ENCODE measurements at regions not wholly inside any gene's neighbourhood (a gene's known extent, or its start where the extent isn't known, plus 50 kb on each side); places are given as distances from the start of the nearest gene placed in this dataset.
A peak's percentile ranks its signal among the peaks of the same experiment; 100 is the strongest.

DNA sequence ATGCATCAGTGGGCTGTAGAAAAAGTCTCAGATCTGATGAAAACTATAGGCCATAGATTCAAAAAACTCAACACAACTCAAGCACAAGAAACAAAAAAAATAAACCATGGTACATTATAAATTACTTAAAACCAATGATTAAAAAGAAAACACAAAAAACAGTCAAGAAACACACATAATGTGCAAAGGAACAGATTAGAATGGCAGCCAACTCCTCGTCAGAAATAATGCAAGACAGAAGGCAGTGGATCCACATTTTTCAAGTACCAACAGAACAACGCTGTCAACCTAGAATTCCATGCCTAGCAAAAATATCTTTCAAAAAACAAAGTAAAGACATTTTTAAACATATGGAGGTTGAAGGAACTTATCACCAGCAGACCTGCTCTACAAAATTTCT lies 69.7 kb downstream of the PSMB1 start:
- no peak for DNase-seq (ENCODE audit: low read depth)

DNA sequence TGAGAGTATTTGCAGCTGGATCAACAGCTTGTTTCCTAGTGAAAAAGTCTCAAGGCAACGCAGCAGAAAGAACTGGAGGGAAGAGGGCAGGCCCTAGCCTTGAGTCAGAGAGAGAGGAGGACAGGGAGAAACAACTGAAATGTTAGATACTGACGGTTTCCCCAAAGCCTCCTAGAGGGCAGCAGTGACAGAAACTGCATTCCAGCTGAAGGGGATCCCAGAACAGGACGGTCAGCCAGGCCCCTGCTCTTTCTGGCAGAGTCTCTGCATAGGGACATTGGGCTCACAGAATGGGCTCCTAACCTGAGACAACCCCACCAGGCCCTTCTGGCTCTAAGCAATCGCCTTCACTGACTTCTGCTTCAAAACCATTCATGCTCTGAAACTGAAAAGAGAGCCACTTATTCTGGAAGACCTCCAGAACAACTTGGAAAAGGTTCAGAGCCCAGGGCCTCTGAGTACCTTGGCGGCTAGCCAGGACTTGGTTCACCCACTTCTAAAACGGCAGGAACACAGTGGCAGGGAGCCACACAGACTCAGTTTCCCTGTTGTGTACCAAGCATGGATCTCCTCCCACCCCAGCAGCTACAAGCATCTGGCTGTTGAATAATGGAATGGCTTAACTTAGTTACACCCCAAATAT lies 72.9 kb downstream of the PSMB1 start:
- no peak for DNase-seq (ENCODE audit: low read depth)

DNA sequence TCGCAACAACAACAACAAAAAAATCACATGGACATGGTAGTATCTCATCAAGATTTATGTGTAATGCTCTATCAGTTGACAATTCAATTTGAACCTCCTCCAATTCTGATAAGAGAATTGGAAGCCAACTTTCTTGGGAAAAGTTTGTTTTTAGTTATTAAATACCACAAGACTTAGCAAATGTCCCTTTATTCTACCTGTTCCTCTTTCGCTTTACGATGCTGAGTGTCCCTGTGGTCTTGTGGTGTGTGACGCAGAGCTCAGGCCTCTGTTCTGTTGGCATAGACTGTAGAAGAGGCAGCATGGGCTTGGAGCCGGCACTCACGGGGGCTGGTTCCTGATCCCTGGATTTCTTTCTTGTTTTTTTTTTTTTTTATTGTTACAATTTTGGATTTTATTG lies 76.7 kb downstream of the PSMB1 start:
- no peak for DNase-seq (ENCODE audit: low read depth)

DNA sequence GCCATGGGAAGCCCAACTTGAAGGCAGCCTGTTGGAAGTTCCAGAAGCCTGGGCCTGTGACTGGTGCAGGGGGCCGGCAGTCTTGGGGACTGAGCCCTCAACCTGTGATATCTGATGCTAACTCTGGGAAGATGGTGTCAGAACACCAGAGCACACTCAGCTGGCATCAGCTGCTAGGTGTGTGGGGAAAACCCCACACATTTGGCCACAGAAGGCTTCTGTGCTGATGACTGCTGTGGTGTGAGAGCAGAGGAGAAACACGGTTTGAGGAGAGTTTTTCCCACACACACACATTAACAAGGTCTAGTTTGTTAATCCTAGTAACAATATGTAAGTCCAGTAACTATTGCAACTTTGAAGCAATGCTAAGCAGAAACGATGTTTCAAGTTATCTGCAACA lies 78.0 kb downstream of the PSMB1 start:
- DNase-seq (ENCODE audit: low read depth) = no peak

DNA sequence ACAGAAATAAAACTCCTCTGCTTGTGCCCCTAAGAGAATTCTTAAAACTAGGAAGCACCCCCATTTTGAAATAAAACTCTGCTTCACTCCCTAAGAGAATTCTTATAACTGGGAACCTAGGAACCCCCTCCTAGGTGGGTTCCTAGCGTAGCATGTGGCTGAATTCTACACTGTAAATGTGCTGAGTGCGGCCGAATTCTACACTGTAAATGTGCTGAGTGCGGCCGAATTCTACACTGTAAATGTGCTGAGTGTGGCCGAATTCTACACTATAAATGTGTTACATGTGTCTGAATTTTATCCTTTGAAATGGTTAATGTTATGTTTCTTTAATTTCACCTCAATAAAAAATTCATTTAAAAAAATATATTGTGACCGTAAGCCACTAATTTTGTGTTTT lies 79.3 kb downstream of the PSMB1 start:
- DNase-seq (ENCODE audit: low read depth) = no peak

DNA sequence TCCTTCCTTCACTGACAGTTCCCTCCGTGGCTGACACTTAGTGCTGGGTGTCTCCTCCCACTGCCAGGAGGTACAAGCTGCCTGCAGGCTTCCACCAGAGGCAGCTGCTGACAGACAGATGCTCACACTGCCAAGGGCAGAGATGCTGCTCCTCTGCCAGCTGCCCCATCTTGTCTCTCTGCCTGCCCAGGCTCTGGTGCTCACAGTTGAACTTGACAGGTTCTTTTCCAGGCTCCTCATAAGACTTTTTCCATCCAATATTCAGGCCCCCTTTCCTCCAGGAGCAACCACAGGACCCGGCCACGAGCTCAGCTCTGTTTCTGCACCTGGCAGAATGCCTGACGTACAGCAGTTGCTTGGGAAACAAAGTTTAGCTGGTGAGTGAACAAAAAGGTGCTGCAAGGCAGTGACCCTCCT lies 79.8 kb downstream of the PSMB1 start:
- DNase-seq (ENCODE audit: low read depth) = no peak

DNA sequence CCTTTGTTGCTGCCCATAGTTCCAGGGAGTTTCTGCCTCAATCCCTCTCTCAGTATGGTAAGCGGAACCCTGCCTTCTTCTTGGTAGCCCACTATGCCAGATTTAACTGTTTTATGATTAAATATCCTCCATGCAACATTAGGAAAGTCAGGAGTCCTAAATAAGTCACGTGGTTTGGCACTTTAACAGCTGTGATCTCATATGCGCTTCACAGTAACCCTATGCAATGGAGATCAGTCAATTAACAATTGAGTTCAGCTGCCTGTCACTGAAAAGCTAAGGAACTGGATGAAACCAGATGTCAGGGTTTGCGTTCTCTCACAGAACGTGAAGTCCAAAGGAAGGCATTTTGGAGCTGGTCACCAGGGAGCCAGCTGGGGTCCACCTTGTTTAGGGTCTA lies 81.6 kb downstream of the PSMB1 start:
- no peak for DNase-seq (ENCODE audit: low read depth)

DNA sequence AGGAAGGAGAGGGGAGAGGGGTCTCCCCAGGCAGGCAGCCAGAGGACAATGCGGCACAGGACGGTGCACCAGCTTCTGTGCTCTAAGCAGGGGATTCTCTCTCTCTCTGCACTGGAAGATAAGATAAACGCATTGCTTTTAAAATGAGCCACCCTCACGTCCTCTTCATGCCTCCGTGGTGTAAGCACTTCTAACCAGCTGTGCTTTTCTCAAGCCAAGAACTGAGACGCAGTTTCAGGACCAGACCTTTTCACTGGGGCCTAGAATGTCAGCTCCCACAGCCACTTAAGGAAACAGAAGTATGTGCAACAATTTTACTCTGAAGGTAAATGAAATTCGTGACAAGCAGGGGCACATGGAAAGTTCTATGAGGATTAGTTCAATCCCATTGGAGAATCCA lies 82.4 kb downstream of the PSMB1 start:
- no peak for DNase-seq (ENCODE audit: low read depth)

DNA sequence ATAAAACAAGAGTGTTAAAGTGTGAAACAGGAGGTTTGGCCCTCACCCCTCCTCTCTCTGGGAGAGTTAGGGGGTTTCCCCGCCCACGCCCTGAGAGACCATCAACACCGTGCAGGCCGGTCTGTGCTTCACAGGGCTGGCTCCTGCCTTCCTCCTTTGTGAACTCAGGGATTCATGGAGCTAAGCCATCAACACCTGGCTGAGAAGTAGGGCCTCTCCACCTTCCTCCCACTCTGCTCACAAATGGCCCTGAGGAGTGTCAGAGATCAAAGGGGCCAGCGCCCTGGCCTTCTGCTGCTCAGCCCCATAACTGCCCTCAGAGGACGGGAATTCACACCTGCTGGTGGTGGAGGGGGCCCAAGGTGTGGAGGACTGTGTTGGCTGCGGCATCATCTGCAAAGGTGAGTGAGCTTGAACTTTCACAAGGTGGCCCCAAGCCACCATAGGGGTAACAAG lies 88.6 kb downstream of the PSMB1 start:
- no peak for DNase-seq (ENCODE audit: low read depth)

DNA sequence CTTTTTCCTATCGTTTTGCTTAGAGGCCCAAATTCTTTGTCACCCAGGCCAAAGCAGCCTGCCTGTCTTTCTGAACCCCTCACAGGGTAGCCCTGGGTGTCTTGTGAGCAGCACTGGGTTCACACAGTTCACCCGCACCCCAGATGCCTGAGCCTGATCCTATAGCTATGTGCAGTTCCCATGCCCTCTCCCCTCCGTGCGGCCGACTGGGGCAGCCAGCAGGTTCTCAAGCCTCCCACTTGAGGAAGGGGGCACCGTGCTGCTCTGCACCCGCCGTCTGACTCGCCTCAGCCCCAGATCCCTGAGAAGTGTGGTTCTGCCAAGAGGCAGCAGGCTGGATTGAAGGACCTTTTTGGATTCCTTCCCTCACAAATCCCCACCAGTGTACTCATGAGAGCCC lies 89.0 kb downstream of the PSMB1 start:
- DNase-seq (ENCODE audit: low read depth) = no peak

DNA sequence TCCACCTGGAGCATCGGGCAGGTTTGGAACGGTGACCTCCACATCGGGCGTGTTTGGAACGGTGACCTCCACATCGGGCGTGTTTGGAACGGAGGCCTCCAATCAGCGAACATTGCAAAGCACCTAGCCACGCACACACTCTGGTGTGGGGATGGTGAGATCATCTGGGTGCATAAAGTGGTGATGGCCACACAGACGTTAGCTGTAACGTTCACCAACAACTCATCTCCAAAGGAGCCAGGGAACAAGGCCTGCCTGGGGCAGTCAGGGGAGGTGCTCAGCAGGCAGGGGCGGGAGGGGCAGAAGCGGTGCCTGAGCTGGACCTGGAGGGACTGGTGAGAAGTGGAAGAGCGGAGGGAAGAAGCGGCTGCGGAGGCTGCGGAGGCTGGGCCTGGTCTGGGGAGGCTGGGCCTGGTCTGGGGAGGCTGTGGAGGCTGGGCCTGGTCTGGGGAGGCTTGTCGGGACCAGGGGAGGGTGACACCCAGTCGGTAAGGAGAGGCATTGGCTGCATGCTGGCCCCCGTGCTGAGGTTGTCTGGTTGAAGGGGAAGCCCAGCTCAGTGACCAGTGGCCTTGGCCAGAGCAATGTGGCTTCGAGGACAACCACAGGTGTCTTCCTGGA lies 89.9 kb downstream of the PSMB1 start:
- DNase-seq (ENCODE audit: low read depth) = no peak

DNA sequence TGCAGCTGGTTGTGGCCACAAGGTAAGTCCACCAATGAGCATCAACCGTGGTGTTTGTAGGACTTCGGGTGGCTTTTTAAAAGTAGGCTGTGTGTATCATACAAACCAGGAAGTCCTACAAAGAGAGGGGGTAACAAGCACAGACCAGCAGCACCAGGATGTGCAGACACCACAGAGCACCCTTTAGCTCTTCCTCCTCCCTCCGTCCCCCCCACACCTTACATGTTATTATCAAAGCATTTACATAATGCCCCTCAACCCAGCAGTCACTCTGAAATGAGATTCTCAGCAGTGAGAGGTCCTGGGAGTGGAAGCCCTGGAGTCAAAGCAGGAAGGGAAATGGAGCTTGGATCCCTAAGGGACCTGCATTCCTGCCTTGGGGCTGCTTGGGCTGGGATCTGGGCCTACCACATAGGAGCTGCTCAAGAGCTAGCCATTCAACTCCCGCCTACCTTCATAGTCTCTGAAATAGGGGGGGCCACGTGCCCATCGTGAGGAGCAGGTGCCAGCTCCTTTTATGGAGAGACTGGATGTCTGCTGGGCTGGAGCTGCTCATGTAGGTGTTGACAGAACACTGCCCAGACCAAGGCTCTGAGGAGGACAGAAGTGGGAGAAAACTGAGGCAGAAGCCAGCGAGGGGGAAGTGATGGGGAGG lies 90.6 kb downstream of the PSMB1 start:
- no peak for DNase-seq (ENCODE audit: low read depth)

DNA sequence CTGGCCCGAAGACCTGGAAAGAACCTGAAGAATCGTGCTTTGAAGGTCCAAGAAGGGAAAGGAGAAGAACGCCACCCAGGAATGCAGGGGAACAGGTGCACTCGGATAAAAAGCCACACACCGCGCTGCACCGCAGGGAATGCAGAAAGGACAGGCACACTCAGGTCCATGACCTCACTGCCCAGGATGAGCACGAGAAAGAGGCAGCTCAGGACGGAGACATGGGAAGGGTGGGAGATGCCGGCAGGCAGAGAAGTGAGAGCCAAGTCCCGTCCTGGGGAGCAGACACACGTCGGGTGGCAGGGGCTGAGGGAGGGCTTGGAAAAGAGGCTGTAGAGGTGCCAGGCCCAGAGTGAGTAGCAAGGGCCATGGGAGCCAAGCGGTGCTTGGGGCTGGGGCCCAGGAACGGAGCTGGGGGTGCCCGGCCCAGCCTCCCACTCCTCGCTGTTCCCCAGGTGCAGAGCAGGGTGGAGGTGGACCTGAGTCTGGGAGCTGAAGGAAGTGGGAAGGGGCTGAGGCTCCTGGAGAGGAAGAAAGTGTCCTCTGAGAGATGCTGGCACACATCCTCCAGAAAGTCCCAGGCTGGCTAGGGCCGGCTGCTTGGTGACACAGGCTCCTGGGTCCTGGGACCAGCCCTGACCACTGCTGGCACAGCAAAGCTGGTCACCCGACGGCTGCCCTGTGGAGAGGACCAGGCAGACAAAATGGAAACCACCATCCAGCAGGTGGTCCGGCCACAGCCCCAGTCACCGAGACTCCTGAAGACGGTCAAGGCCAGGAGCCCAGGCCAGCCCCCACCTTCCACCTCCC lies 91.3 kb downstream of the PSMB1 start:
- no peak for DNase-seq (ENCODE audit: low read depth)

DNA sequence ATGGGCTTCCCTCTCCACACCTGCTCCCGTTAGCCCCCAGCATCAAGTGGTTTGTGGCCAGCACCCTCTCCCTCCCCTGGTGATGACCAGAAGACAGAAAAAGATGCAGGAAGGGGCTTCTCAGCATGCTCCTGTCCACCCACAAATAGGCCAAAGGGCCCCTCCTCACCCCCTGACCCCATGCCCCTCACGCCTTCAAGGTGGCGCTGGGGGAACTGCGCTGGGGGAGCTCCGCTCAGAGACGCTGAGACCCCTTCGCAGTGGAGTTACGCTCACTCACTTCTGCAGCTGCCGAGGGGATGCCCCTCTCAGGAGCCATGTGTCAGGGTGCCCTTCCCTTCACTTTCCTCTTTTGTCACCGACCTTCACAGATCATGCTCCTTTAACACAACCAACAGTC lies 92.0 kb downstream of the PSMB1 start:
- DNase-seq (ENCODE audit: low read depth) = no peak

DNA sequence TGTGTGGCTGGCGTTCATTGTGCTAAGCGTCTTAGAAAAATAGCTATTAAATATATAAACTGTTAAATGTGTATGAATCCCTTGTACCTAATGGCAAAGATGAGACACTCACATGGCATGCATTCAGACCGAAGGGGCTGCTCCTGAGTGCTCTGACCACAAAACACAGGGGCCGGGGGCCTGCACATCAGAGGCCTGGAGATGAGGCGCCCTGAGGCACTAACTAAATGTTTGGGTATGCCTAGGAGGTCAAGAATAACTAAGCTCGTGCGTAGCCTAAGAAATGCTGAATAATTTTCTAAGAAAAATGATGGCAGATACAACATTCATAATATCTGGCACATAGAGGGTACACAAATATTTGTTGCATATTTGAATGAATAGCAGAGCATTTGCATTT lies 92.5 kb downstream of the PSMB1 start:
- DNase-seq (ENCODE audit: low read depth) = no peak

DNA sequence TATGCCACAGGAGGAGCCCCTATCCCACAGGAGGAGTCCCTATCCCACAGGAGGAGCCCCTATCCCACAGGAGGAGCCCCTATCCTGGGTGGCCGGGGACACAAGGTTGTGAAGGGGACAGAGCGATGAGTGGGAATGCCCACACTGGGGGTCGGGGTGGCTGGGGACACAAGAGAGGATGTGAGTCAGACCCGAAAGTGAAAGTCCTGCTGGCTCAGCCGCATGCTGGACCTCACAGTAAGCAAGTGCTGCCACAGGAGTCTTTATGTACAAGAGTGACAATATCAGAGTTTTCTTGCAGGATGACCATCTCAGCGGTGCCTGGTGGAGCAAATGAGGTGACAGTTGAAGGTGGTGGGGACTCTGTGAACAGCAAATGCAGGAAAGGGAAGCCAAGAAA lies 93.7 kb downstream of the PSMB1 start:
- DNase-seq (ENCODE audit: low read depth) = peak; percentile 43

DNA sequence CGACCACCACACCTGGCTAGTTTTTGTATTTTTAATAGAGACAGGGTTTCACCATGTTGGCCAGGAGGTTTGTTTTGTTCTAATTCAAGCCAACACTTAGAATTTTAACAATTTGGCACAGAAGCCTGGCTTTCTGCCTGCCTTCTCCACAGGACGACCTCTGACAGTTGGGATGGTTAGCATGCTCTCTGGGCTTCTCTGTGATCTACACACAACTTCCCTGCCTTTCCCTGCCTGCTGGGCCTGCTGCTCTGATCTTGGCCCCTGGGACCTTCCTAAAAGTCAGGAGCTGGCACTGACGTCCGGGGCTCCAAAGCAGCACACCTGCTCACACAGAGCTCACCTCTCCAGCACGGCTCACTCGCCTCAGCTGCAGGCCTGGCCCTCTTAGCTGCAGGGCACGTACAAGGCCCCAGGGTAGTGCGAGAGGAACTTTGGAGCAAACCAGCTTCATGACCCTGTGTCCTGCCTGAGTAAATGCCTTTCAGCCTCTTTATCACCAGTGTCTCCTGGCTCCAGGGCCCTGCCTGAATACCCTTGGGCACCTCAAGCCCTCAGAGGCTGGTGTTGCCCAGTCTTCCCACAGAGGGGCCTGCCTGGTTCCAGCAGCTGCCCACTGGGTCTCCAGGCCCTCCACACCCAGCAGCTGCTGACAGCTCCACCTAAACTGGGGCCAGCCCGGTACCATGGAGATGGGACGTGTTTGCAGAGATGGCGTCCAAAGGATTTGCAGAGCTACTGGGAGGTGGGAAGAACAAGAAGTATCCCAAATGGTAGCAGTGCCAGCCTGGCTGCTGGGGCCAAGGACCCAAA lies 96.0 kb downstream of the PSMB1 start:
- no peak for DNase-seq (ENCODE audit: low read depth)

All from fibroblast of gingiva (primary cell).